HG03097 (cell line): ENCODE measurements at regions not wholly inside any gene's neighbourhood (a gene's known extent, or its start where the extent isn't known, plus 50 kb on each side); places are given as distances from the start of the nearest gene placed in this dataset.

Source experiments
- ATAC-seq: cut with Tn5 transposase; IDR thresholded peaks from one replicate; pipeline ENCODE4 v1.9.1; 2021; ENCODE audit not compliant: unreplicated experiment, low FRiP score

DNA sequence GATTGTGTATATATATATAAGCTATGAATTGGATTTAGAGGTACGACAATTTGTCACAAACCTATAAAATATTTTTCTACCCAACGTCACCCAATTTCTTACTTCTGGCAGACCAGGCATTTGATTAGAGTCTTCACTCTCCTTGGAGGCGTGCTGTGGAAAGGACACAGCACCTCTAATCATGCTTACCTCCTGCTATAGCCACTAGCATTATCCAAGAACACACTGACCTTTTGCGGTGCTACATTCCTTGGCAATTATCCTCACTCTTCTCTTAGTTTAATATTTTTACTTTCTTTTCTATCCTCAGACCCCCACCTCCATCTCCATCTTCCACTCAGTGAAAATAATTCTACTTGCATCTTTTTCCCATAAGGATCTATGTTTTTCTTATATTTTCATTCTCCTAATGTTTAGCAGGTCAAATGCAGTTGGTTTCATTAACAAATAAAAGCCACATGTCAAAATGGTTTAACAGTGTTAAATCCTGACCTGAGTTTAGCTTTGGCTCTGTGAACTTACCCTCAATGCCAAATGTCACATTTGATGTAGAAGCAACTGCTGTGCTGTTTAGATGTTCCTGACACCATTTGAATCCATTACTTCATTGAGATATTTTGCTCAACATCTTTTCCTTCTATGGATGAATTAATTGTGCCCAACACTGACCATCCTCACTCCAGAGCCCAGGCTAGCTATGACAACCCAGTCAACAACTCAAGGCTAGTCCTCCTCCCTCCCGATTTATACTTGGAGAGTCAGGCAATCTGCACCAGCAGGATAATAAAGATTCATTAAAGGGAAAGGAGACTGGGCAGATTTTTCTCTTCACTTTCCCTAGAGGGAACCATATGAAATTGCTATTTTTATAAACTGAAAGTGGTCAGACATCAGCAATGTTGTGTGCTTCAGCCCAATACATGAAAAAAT, 240.5 kb downstream of the MREG start:
- ATAC-seq, result no peak

DNA sequence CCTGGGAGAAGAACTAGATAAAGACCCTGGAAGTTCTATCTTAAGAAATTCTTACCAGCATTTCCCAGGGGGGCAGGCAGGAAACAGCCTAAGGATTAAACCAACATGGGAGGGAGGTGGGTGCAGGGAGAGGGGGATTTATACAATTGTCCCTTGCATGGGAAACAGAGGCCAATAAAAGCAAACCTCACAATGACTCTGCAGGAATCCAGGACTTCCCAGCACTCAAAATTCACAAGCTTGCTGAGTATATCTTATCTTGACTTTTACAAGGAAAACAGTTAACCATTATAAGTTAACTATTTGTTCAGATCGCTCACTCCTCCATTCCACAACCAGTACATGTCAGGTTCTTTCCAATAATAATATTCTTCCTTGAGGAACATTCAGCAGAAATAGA, 241.3 kb downstream of the MREG start:
- ATAC-seq, result no peak

DNA sequence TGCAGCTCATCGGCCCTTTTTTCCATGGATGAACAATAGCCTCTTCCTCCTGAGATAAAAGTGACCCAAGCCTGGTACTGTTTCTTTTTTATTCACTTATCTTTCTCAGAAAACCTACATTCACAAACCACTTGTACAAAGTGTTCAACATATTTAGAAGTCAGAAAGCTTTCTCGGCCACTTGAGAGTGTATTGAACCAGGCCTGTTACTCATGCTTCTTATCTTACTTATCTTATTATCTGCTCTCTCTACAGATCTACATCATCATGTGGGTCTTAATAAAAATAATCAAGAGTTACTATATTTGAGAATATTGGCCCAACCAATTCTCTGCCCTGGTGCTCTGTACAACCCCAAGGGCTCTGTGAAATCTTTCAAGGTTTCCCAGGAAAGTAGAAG, 242.1 kb downstream of the MREG start:
- ATAC-seq, result no peak

DNA sequence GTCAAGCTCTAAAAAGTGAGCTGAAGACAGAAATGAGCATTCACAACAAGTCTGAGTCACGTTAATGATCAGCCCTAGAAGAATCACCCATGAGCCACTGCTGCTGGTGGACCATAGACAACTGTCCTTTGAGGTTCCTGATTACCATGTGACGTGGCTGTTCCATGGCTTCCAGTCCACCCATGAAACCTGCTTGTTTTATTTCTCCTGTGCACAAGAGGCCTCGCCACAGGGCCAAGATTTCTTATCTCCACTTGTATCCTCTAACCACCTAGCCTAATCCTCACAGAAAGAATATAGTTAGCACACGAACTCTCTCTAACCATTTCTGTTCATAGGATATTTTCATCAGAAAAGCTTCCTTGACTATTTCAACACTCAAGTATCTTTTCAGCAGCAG, 242.7 kb downstream of the MREG start:
- ATAC-seq, result no peak

DNA sequence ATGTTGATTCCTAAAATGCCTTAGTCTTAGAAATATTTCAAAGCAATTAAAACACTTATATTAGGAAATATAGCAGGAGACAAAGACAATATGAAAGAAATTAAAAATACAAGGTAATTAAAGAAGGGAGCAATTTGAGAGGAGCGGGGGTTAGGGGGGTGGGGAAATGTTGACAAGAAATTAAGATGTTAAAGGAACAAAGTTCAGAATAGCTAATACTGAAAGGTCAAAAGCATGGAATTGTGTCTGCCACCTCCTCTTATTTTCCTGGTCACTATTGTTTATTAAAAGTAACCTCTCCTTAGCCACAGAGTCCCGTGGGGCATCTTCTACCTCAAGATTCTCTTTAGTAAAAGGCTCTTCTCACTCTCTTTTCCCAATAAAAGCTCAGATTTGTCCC, 244.1 kb downstream of the MREG start:
- ATAC-seq, result no peak

DNA sequence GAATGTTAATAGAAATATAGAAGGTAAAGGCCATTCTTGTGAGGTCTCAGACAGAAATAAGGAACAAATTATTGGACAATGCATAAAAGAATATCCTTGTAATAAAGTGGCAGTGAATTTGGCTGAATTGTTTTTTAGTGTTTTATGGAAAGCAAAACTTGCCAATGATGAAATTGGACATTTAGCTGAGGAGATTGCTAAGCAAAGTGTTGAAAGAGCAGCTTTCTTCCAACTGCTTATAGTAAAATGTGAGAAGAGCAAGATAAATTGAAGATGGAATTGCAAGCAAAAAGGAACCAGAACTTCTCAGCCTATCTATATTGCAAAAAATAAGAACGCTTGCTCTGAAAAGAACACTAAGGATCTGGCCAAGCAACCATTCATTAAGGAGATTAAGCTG, 245.7 kb downstream of the MREG start:
- no peak for ATAC-seq

DNA sequence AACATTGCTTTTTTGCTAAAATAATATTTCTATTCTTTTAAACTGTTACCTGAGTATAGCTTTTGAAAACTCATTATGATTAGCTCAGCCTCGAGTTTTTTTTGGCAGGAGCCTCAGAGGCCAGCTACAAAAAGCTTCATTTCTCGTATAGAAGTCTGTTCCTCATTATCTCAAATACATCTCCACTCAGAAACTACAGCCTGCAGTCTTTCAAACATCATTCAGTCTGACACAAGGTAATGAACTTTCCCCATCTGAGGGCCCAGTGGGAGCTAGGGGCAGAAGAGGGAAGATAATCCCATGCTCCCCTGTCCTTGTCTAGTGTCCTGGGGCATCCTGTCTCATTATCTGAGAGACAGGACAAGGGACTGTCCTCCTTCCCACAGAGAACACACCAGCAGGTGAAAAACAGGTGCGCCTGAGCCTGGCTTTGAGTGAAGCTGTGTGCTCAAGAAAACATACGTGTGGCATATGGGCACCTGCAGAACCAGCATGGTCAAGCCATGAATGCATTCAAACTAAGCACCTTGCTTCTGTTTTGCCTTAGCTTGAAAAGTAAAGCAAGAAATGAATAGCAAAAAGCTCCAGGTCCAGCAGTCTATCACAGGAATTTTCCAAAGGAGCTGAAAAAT, 247.5 kb downstream of the MREG start:
- no peak for ATAC-seq

DNA sequence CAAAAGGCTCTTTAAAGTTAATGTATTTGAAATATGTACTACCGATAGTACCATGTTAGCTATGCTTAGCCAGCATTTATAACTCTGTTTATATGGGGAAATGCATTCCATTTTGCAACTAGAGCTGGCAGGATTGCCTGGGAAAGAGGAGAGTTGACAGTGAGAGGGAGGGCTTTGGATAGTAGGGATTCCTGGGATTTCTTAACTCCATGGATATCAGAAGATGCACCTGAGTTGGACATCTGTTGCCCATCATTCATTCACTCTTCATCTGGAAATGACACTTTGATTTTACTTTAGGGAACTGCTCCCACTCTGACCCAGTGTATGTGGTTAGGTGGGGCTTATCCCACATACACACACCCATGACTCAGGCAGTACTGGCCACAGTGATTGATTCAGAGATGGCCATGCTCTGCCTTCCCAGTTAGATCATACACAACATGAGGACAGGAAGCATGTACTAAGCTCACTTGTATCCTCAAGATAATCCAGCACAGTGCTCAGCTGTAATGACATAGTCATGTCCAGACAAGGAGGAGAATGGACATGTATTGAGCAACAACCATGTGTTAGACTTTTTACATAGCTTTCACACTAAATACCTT, 248.8 kb downstream of the MREG start:
- no peak for ATAC-seq

DNA sequence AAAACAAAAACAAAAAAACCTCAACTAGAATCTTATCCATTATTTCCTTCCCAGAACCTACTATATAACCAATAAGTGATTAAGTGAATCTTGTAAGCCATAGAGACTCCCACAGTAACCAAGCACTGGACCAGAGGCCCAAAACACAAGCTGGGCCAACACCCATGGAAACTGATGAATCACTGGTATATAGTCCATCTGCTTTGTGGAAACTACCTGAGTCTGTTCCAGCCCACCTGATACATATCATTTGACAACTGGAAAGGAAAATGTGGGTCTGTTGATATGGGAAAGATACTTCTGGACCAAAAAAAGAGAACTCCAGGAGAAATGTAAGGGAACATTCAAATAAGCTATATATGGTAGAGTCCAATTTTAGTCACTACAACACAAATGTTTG, 252.8 kb downstream of the MREG start:
- ATAC-seq, result no peak

DNA sequence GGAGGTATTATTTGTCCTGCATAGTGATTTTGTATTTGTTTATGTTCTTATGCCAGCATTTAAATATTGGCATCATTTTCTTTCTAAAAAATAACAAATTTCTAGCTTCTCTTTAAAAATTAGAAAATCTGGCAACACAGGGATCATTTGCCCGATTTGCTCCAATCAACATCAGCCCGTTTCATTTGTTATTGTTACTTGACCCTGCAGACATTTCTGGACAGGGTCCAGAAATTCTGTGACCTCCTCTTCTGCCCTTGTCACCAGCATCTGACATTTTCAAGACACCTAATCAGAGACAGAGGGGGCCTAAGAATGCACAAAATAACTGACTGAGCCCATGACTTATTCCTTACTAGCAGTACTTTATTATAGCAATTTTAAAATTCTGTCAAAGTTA, 253.3 kb downstream of the MREG start:
- ATAC-seq, result no peak

DNA sequence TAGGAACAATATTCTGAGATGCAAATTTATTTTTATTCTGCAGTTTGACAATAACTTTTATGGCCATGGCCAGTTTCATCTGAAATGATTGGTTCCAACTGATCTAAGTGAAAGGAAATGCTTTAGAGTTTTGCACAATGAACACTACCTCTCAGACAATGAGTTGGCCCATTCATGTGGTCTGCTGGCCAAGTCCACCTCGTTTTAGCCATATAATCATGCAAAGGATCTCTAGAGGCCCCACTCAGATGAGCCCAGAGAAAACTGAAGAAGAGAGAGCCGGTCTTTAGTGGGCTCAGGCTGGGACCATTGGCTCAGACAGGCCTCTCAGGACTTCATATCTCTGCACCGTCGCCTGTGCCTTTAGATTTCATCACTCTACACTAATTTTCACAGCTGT, 254.7 kb downstream of the MREG start:
- ATAC-seq, result no peak

DNA sequence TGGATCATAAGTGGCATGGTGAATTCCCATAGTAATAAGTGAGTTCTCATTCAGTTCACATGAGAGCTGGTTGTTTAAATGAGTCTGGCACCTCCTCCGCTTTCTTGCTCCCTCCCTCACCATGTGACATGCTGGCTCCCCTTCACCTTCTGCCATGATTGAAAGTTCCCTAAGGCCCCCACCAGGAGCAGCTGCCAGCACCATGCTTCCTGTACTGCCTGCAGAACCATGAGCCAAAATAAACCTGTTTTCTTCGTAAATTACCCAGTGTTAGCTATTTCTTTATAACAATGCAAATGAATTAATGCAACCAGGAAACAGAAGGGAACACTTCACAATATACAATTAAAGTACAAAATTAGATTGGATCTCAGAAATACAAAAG, 257.0 kb downstream of the MREG start:
- no peak for ATAC-seq

DNA sequence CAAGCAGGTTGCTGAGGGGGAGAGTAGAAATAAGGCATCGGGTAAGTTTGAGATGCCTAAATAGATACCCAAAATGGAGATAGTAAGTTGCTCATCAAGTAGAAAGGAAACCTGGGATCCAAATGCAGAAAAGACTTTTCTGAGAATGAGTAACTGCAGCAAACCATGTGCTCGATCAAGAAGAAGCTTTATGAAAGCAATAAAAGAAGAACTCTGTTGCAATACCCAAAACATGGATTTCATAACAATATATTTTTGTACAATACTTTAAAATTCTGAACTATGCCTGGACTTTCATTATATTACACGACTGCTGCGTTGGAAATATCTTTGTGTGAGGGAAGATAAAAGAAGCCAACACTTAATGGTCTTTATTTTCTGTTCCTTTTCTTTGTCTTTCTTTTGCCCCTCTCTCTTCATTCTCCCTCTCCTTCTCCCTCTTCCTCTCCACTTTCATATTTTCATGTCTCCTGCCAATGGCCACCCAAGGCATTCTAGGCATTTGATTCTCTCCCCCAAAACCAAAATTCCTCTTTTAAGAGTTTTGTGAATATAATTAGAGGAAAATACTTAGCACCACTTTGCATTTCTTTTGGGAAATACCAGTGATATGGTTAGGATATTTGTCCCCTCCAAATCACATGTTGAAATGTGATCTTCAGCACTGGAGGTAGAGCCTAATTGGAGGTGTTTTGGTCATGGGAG, 257.6 kb downstream of the MREG start:
- no peak for ATAC-seq

DNA sequence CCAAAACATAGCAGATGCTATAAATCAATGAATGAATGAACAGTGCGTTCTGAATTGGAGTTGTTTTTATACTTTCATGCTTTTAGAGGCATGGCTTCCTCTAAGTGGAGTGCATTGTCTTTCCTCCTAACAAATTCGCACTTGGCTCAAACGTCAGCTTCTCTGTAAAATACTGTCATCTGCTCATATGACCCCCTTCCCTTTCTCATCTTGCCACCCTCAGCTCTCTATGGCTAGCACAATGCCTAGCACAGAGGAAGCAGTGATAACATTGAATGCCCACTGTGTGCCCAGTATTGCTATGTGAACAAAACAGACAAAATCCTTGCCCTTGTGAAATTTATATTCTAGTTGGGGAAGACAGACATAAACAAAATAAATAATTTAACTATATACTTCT, 258.8 kb downstream of the MREG start:
- ATAC-seq, result no peak

DNA sequence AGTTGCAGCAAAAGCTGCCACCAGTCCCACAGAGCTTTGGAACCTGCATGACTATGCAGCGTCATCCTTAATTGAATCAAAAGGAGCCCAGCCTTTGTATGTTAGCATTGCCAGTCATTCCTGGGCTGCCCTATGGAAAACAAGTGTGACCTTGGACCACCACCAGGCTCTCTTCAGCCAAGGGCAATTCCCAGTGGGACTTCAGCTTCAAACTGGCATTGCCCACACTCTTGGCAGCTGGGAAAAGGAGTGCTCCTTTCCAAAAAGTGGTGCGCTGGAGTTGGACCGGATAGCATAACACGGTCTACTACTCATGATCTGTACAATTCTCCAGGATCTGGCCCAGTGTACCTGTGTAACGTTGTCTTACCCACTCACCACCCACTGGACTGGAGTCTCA, 259.5 kb downstream of the MREG start:
- ATAC-seq, result no peak

DNA sequence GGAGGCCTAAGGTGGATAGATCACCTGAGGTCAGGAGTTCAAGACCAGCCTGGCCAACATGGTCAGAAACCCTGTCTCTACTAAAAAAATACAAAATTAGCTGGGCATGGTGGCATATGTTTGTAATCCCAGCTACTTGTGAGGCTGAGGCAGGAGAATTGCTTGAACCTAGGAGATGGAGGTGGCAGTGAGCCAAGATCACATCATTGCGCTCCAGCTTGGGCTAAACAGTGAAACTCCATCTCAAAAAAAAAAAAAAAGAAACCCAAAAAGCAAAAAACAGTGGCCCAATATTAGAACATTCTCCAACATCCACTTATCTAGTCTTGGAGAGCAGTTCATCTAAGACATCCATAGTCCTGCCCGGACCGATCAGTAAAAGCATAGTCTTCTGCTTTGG, 260.4 kb downstream of the MREG start:
- ATAC-seq, result no peak

DNA sequence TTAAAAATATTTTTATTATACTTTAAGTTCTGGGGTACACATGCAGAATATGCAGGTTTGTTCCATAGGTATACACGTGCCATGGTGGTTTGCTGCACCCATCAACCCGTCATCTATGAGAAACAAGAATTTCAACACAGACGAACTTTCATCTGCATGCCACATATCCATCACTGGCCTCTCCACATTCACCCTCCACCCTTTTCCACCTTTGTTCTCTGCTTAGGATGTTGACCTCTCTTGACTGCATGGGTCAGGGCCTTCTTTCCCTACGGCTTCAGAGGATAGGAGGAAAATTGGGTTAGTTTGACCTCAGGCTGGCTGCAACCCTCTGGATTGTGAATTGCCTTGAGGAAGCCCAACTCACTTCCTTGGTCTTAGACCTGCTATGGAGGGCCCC, 260.9 kb downstream of the MREG start:
- no peak for ATAC-seq

DNA sequence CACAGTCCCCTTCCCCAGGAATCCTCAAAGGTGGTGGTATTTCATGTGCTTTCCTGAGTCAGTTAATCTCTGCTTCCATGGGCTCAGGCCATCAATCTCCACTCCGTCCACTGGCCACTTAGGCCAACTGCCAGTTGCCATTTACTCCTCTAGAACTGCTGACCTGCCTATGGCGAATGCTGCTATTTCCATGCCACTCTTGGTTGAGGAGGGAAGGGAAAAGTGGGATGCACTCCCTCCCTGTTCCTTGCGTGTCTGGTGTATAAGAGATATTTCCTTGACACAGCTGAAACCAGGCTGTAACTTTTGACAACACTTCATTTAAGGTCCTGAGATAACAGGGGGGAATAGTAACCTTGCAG, 261.5 kb downstream of the MREG start:
- ATAC-seq, result no peak

DNA sequence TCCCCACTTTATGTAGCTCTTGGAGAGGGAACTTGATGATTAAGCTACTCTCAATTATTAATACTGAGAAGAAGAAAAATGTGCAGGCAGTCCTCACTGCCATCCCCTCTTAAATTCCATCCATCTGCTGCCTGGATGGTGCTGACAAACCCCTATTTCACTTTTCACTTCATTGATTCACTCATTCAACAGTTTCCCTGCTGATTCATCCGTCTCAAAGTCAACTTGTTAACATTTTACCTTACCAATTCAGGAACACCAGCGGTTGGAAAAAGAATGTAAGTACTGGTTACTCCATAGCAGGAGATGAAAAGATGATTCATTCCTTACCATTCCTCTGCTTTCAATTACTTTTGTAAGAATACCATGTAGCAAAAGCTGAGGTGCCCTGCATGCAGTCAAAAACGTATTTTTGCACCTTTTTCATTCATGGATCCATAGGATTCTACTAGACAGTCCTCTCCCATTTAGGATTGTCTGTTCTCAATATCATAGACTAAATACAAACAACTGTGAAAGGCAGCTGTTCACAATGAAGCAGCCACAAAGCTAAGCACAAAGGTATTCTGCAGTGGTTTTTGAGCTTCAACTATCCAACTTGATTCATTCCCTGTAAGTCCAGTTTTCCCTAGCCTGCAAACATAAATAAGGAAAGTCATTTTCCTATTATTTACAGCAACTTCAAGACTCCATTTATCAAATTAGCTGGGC, 262.0 kb downstream of the MREG start:
- no peak for ATAC-seq

DNA sequence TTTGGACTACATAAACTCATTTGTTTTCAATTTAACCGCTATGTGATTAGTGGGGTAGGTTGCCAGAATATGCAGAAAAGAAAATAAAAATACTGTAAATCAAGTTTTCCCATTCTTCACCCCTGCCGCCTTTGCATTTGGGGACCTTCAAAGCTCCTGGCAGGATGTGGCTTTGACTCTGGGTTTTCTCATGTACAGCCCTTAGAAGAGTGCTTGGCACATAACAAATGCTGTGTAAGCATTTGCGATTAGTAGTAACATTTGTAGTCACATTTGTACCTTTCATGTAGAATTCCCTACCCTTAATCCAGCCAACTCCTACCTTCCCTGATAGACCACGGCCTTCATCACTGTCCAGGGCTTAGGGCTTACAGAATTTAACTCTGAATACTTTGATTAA, 262.6 kb downstream of the MREG start:
- no peak for ATAC-seq
